ENCODE measurements at regions not wholly inside any gene's neighbourhood (a gene's known extent, or its start where the extent isn't known, plus 50 kb on each side); places are given as distances from the start of the nearest gene placed in this dataset.

GRCh38 chr4:54359919-54360650 is 131.0 kb downstream of the PDGFRA start:
- no peak for DNase-seq (ENCODE audit: low read depth)

GRCh38 chr4:54363037-54363436 is 133.9 kb downstream of the PDGFRA start:
- DNase-seq (ENCODE audit: low read depth), result no peak

GRCh38 chr4:54365691-54366090 is 136.6 kb downstream of the PDGFRA start:
- no peak for DNase-seq (ENCODE audit: low read depth)

GRCh38 chr4:54367059-54367458 is 138.0 kb downstream of the PDGFRA start:
- no peak for DNase-seq (ENCODE audit: low read depth)

GRCh38 chr4:54368281-54369265 is 139.5 kb downstream of the PDGFRA start:
- no peak for DNase-seq (ENCODE audit: low read depth)

- DNase-seq (ENCODE audit: low read depth), result peak; percentile 43
Observed at GRCh38 chr4:54371173-54371572, 142.1 kb downstream of the PDGFRA start.

GRCh38 chr4:54372951-54373350 is 143.9 kb downstream of the PDGFRA start:
- peak; percentile 33 for DNase-seq (ENCODE audit: low read depth)

- no peak for DNase-seq (ENCODE audit: low read depth)
Observed at GRCh38 chr4:54373718-54374210, 144.7 kb downstream of the PDGFRA start.

- peak; percentile 22 for DNase-seq (ENCODE audit: low read depth)
Observed at GRCh38 chr4:54378461-54378860, 149.4 kb downstream of the PDGFRA start.

GRCh38 chr4:54384152-54384551 is 155.1 kb downstream of the PDGFRA start:
- DNase-seq (ENCODE audit: low read depth), result no peak

GRCh38 chr4:54384563-54384962 is 155.5 kb downstream of the PDGFRA start:
- DNase-seq (ENCODE audit: low read depth), result peak; percentile 45

- no peak for DNase-seq (ENCODE audit: low read depth)
Observed at GRCh38 chr4:54386042-54386669, 157.1 kb downstream of the PDGFRA start.

GRCh38 chr4:54386693-54387092 is 157.6 kb downstream of the PDGFRA start:
- no peak for DNase-seq (ENCODE audit: low read depth)

- no peak for DNase-seq (ENCODE audit: low read depth)
Observed at GRCh38 chr4:54390670-54391069, 161.6 kb downstream of the PDGFRA start.

- no peak for DNase-seq (ENCODE audit: low read depth)
Observed at GRCh38 chr4:54391104-54391503, 162.0 kb downstream of the PDGFRA start.

- no peak for DNase-seq (ENCODE audit: low read depth)
Observed at GRCh38 chr4:54392479-54392878, 163.4 kb downstream of the PDGFRA start.

- no peak for DNase-seq (ENCODE audit: low read depth)
Observed at GRCh38 chr4:54393243-54393642, 164.2 kb downstream of the PDGFRA start.

- DNase-seq (ENCODE audit: low read depth), result no peak
Observed at GRCh38 chr4:54395013-54395527, 166.0 kb downstream of the PDGFRA start.

- no peak for DNase-seq (ENCODE audit: low read depth)
Observed at GRCh38 chr4:54400188-54400587, 171.1 kb downstream of the PDGFRA start.

GRCh38 chr4:54400802-54401201 is 171.7 kb downstream of the PDGFRA start:
- DNase-seq (ENCODE audit: low read depth), result peak; percentile 76

GRCh38 chr4:54402880-54403480 is 173.9 kb downstream of the PDGFRA start:
- DNase-seq (ENCODE audit: low read depth), result no peak

Data from RPMI7951 (cell line).